ENCODE measurements at regions not wholly inside any gene's neighbourhood (a gene's known extent, or its start where the extent isn't known, plus 50 kb on each side); places are given as distances from the start of the nearest gene placed in this dataset.

- H3K36me3 ChIP-seq (ENCODE audit: control insufficient read depth in 2 of 4, insufficient read depth in 4 of 4, low read length in 3 of 4) = no peaks in the 10 kb centered on the region
- H4K5ac ChIP-seq (ENCODE audit: insufficient read length, low read depth, low read length) = no peak overlapping the region
- POLR2A ChIA-PET (ENCODE audit: partially characterized antibody) = interaction anchor here (1.2 kb wide), 1 partner anchor 12 kb away, joined by 4 read pairs; no protein-coding TSS in a partner anchor
- no peak overlapping the region for H3K27ac ChIP-seq (ENCODE audit: low read depth, low read length)
- H3K9me3 ChIP-seq (ENCODE audit: insufficient read depth in 2 of 2, low read depth in 1 of 2, low read length in 1 of 2) = no peaks in the 10 kb centered on the region
- CTCF ChIA-PET (ENCODE audit: partially characterized antibody) = interaction anchor here (0.7 to 1.1 kb wide), 4 partner anchors 23 to 437 kb away, joined by 3 to 4 read pairs (median 3); no protein-coding TSS in a partner anchor
- H4K91ac ChIP-seq (replicated peaks; ENCODE audit: insufficient read length, low read length) = no peak overlapping the region
- H2BK12ac ChIP-seq (ENCODE audit: low read depth, low read length) = peak overlapping the region; percentile 39; the same call in 1 of the 2 replicates
- no peak overlapping the region for H2BK15ac ChIP-seq (ENCODE audit: low read length)
- H2AFZ ChIP-seq (ENCODE audit: low read length) = 0 out of 2 replicates have a peak overlapping the region, but pooled peaks have one; percentile 62
- H3K23ac ChIP-seq (ENCODE audit: insufficient read length) = no peak overlapping the region
- no peak overlapping the region for H2AK5ac ChIP-seq (ENCODE audit: low read depth, low read length)
- no peak overlapping the region for H3K4me3 ChIP-seq (ENCODE audit: extremely low read depth in 1 of 4, insufficient read depth in 2 of 4, low read depth in 3 of 4, low read length in 4 of 4)
- no peak overlapping the region for H2BK20ac ChIP-seq (ENCODE audit: low read length)
- no peak overlapping the region; the same call in 1 of the 2 replicates for H4K8ac ChIP-seq (ENCODE audit: extremely low read depth, insufficient read depth, low read length)
- WGBS, 2 experiments (ENCODE audit: extremely low coverage in 1 of 2, insufficient coverage in 1 of 2, insufficient read length in 1 of 2, insufficient replicate concordance in 2 of 2, low coverage in 1 of 2, low lambda C conversion rate in 2 of 2, missing lambda C conversion rate in 1 of 2) = 87% methylated on average over 5 of the region's 7 CpGs; no CpG with 5 or more reads in 1 of the 2 experiments
- no peak overlapping the region for H3K9ac ChIP-seq (replicated peaks in 1 of 4; ENCODE audit: extremely low read depth in 1 of 4, low read depth in 3 of 4, low read length in 3 of 4)
- H3K4ac ChIP-seq (replicated peaks; ENCODE audit: insufficient read length, low read depth, low read length) = no peak overlapping the region
- no peaks in the 10 kb centered on the region for H3K79me2 ChIP-seq (ENCODE audit: control insufficient read depth in 1 of 2, insufficient read depth in 2 of 2, low read length in 2 of 2)
- no peaks in the 10 kb centered on the region for H3K4me1 ChIP-seq (replicated peaks in 1 of 4; ENCODE audit: control insufficient read depth in 3 of 4, insufficient read depth in 4 of 4, low read length in 3 of 4)
- DNase-seq (ENCODE audit: low read depth in 1 of 2, low spot score in 2 of 2) (no peak), FAIRE-seq (no peak)
- H3K79me1 ChIP-seq (ENCODE audit: low read depth, low read length) = no peaks in the 10 kb centered on the region
- no peak overlapping the region for H2BK120ac ChIP-seq (replicated peaks; ENCODE audit: low read depth, low read length)
- no peaks in the 10 kb centered on the region for H4K20me1 ChIP-seq (replicated peaks in 1 of 2; ENCODE audit: control insufficient read depth in 1 of 2, insufficient read depth in 2 of 2, low read length in 2 of 2)
- H2BK5ac ChIP-seq (ENCODE audit: low read depth, low read length) = no peak overlapping the region
- no peak overlapping the region for H3K56ac ChIP-seq (replicated peaks; ENCODE audit: insufficient read length, low read depth, low read length)
- H3K27me3 ChIP-seq (replicated peaks in 1 of 4; ENCODE audit: control insufficient read depth in 3 of 4, extremely low read depth in 1 of 4, insufficient read depth in 3 of 4, low read length in 3 of 4) = peaks cover 0 to 2% (median 0%) of the 10 kb centered on the region in 4 experiments; a peak in 2 of 7 replicates
- H3K4me2 ChIP-seq (ENCODE audit: insufficient read depth in 1 of 2, low read depth in 2 of 2, low read length in 2 of 2) = no peak overlapping the region
- no peaks in the 10 kb centered on the region for H3K23me2 ChIP-seq (ENCODE audit: low read depth, low read length)
- H3K14ac ChIP-seq (ENCODE audit: insufficient read length) = no peak overlapping the region
- no peak overlapping the region for H3K18ac ChIP-seq (ENCODE audit: extremely low read depth, low read length)
- no peak for TF ChIP-seq EP300 (IDR thresholded peaks at IDR 0.05; ENCODE audit: borderline replicate concordance in 1 of 2, low read depth in 2 of 2, low read length in 2 of 2)
Observed at GRCh38 chr19:31881988-31882387, 463.4 kb upstream of the ZNF507 start.
